ENCODE measurements at regions not wholly inside any gene's neighbourhood (a gene's known extent, or its start where the extent isn't known, plus 50 kb on each side); places are given as distances from the start of the nearest gene placed in this dataset.

DNA sequence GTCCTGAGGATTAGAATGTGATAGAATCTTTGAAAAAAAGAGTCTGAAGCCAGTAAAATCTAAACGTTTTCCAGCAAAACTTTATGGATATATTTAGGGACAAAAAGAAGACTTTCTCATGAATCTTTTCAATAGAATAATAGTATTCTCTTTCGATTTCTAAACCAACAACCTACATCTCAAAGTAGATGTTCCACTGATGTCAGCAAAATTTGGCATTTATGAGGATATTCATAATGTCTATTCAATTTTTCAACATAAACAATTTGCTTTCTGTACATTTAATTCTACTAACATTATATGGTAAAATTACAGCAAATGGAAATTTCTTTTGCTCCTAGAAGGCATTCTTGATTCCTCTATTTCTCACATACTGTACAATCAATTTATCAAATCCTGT lies 886.5 kb downstream of the CENPC start:
- TF ChIP-seq POLR2AphosphoS5 (IDR thresholded peaks at IDR 0.05; ENCODE audit: low read depth, low read length) (no peak), SIN3A (IDR thresholded peaks at IDR 0.05; ENCODE audit: borderline replicate concordance, insufficient read depth, low read depth, low read length) (no peak)
- TF ChIP-seq, protein P1, sequence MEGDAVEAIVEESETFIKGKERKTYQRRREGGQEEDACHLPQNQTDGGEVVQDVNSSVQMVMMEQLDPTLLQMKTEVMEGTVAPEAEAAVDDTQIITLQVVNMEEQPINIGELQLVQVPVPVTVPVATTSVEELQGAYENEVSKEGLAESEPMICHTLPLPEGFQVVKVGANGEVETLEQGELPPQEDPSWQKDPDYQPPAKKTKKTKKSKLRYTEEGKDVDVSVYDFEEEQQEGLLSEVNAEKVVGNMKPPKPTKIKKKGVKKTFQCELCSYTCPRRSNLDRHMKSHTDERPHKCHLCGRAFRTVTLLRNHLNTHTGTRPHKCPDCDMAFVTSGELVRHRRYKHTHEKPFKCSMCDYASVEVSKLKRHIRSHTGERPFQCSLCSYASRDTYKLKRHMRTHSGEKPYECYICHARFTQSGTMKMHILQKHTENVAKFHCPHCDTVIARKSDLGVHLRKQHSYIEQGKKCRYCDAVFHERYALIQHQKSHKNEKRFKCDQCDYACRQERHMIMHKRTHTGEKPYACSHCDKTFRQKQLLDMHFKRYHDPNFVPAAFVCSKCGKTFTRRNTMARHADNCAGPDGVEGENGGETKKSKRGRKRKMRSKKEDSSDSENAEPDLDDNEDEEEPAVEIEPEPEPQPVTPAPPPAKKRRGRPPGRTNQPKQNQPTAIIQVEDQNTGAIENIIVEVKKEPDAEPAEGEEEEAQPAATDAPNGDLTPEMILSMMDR (IDR thresholded peaks at IDR 0.05), result no peak
- TF ChIP-seq, protein P2, sequence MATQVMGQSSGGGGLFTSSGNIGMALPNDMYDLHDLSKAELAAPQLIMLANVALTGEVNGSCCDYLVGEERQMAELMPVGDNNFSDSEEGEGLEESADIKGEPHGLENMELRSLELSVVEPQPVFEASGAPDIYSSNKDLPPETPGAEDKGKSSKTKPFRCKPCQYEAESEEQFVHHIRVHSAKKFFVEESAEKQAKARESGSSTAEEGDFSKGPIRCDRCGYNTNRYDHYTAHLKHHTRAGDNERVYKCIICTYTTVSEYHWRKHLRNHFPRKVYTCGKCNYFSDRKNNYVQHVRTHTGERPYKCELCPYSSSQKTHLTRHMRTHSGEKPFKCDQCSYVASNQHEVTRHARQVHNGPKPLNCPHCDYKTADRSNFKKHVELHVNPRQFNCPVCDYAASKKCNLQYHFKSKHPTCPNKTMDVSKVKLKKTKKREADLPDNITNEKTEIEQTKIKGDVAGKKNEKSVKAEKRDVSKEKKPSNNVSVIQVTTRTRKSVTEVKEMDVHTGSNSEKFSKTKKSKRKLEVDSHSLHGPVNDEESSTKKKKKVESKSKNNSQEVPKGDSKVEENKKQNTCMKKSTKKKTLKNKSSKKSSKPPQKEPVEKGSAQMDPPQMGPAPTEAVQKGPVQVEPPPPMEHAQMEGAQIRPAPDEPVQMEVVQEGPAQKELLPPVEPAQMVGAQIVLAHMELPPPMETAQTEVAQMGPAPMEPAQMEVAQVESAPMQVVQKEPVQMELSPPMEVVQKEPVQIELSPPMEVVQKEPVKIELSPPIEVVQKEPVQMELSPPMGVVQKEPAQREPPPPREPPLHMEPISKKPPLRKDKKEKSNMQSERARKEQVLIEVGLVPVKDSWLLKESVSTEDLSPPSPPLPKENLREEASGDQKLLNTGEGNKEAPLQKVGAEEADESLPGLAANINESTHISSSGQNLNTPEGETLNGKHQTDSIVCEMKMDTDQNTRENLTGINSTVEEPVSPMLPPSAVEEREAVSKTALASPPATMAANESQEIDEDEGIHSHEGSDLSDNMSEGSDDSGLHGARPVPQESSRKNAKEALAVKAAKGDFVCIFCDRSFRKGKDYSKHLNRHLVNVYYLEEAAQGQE (IDR thresholded peaks at IDR 0.05; ENCODE audit: insufficient read depth in 1 of 2, low read depth in 2 of 2, low read length in 1 of 2), result no peak

Data from Panc1 (cell line).